GM23338 (cell line): ENCODE measurements at regions not wholly inside any gene's neighbourhood (a gene's known extent, or its start where the extent isn't known, plus 50 kb on each side); places are given as distances from the start of the nearest gene placed in this dataset.

Experiments used
- ATAC-seq: fragments of 200-7000 bp; cut with Tn5 transposase; 3 replicates; pipeline ENCODE4 v1.9.1; 2020
- DNase-seq: peaks from one replicate; pipeline ENCODE4 v3.0.0-alpha.2; 2015; ENCODE audit warnings: low spot score
- H2AFZ ChIP-seq: fragments of 200-600 bp; sonication (generic); 2 replicates; pipeline ENCODE4 v1.8.0; 2016; ENCODE audit warnings: antibody characterized with exemption, mild to moderate bottlenecking, moderate library complexity
- H3F3A ChIP-seq: fragments of 200-600 bp; sonication (generic); replicated peaks from 2 replicates; pipeline ENCODE4 v1.8.0; 2017; ENCODE audit warnings: antibody characterized with exemption, mixed run types, low read depth
- H3K27ac ChIP-seq: fragments of 200-600 bp; sonication (generic); 2 replicates; pipeline ENCODE4 v1.6.1; 2016; ENCODE audit warnings: low read depth
- H3K27me3 ChIP-seq: fragments of 200-600 bp; sonication (generic); 2 replicates; pipeline ENCODE4 v1.8.0; 2016; ENCODE audit warnings: mild to moderate bottlenecking, mixed run types, moderate library complexity; ENCODE audit not compliant: insufficient read depth
- H3K36me3 ChIP-seq: fragments of 200-600 bp; sonication (generic); 2 replicates; pipeline ENCODE4 v1.8.0; 2016; ENCODE audit warnings: mild to moderate bottlenecking; ENCODE audit not compliant: insufficient read depth
- H3K4me1 ChIP-seq: fragments of 200-600 bp; sonication (generic); 2 replicates; pipeline ENCODE4 v1.8.0; 2016; ENCODE audit warnings: mild to moderate bottlenecking, moderate library complexity; ENCODE audit not compliant: insufficient read depth
- H3K4me2 ChIP-seq: fragments of 200-600 bp; sonication (generic); 2 replicates; pipeline ENCODE4 v1.7.1; 2017; ENCODE audit warnings: mixed run types
- H3K4me3 ChIP-seq: fragments of 200-600 bp; sonication (generic); 2 replicates; pipeline ENCODE4 v1.6.1; 2016; ENCODE audit warnings: mixed run types
- H3K79me2 ChIP-seq: fragments of 200-600 bp; sonication (generic); replicated peaks from 2 replicates; pipeline ENCODE4 v1.8.0; 2017; ENCODE audit warnings: mild to moderate bottlenecking; ENCODE audit not compliant: insufficient read depth
- H3K9me2 ChIP-seq: fragments of 200-600 bp; sonication (generic); 2 replicates; pipeline ENCODE4 v1.8.0; 2017; ENCODE audit not compliant: insufficient read depth
- H4K20me1 ChIP-seq: fragments of 200-600 bp; sonication (generic); replicated peaks from 2 replicates; pipeline ENCODE4 v1.8.0; 2017; ENCODE audit warnings: mild to moderate bottlenecking; ENCODE audit not compliant: insufficient read depth
- H3K27ac Mint-ChIP-seq: 2 replicates; pipeline ENCODE4 v1.8.0; 2020; ENCODE audit warnings: inconsistent platforms, mild to moderate bottlenecking, moderate library complexity, mixed read lengths
- H3K27me3 Mint-ChIP-seq: 3 replicates; pipeline ENCODE4 v1.8.0; 2022; ENCODE audit warnings: low read depth, mild to moderate bottlenecking, moderate library complexity, mixed read lengths, inconsistent platforms; ENCODE audit not compliant: insufficient read depth, poor library complexity
- H3K36me3 Mint-ChIP-seq: 3 replicates; pipeline ENCODE4 v1.8.0; 2021; ENCODE audit warnings: low read depth, mild to moderate bottlenecking, inconsistent platforms, moderate library complexity, mixed read lengths
- H3K4me1 Mint-ChIP-seq: 3 replicates; pipeline ENCODE4 v1.8.0; 2020; ENCODE audit warnings: mild to moderate bottlenecking, inconsistent platforms, mixed read lengths
- H3K4me3 Mint-ChIP-seq: 3 replicates; pipeline ENCODE4 v1.8.0; 2021; ENCODE audit warnings: moderate library complexity, mild to moderate bottlenecking, inconsistent platforms, mixed read lengths
- H3K9me3 Mint-ChIP-seq: 3 replicates; pipeline ENCODE4 v1.8.0; 2020; ENCODE audit warnings: moderate library complexity, mild to moderate bottlenecking, inconsistent platforms, mixed read lengths
- CREB1 ChIP-seq: fragments of 250-450 bp; sonication (Bioruptor Pico); IDR thresholded peaks from 2 replicates; pipeline ENCODE4 v1.5.0; 2020; ENCODE audit warnings: low read depth, mild to moderate bottlenecking, moderate library complexity
- CTCF ChIP-seq, 2 experiments: fragments of 200-600 bp in 1 of 2; sonication (generic) in 1 of 2; conservative IDR thresholded peaks; 2 replicates each; pipeline versions ENCODE4 v1.5.1 to v1.6.1; 2016 to 2017; ENCODE audit warnings: antibody characterized with exemption in 2 of 2, low read depth in 2 of 2, mild to moderate bottlenecking in 2 of 2, moderate library complexity in 1 of 2
- ETS1 ChIP-seq: IDR thresholded peaks from 2 replicates; pipeline ENCODE4 v1.6.1; 2016; ENCODE audit warnings: antibody characterized with exemption
- EZH2 ChIP-seq: fragments of 200-600 bp; sonication (generic); IDR thresholded peaks from one replicate; pipeline ENCODE4 v1.8.0; 2017; ENCODE audit warnings: antibody characterized with exemption, mild to moderate bottlenecking, low read depth; ENCODE audit not compliant: unreplicated experiment
- EZH2phosphoT487 ChIP-seq: fragments of 200-600 bp; sonication (generic); IDR thresholded peaks from one replicate; pipeline ENCODE4 v1.8.1; 2018; ENCODE audit warnings: antibody characterized with exemption; ENCODE audit not compliant: unreplicated experiment
- JUNB ChIP-seq: IDR thresholded peaks from one replicate; pipeline ENCODE4 v1.6.1; 2016; ENCODE audit warnings: antibody characterized with exemption; ENCODE audit not compliant: unreplicated experiment
- NANOG ChIP-seq: IDR thresholded peaks from 2 replicates; pipeline ENCODE4 v1.6.1; 2016; ENCODE audit warnings: antibody characterized with exemption, borderline replicate concordance
- POLR2AphosphoS5 ChIP-seq: IDR thresholded peaks from 2 replicates; pipeline ENCODE4 v1.6.1; 2016; ENCODE audit warnings: antibody characterized with exemption, low read depth
- REST ChIP-seq: IDR thresholded peaks from one replicate; pipeline ENCODE4 v1.6.1; 2018; ENCODE audit warnings: antibody characterized with exemption; ENCODE audit not compliant: unreplicated experiment
- STAT1 ChIP-seq: IDR thresholded peaks from one replicate; pipeline ENCODE4 v1.6.1; 2016; ENCODE audit warnings: antibody characterized with exemption; ENCODE audit not compliant: unreplicated experiment
- ZNF114 ChIP-seq: fragments of 250-450 bp; sonication (Bioruptor Pico); IDR thresholded peaks from 2 replicates; pipeline ENCODE4 v1.5.0; 2020; ENCODE audit warnings: mild to moderate bottlenecking, moderate library complexity
- ZNF331 ChIP-seq: fragments of 250-450 bp; sonication (Bioruptor Pico); IDR thresholded peaks from 2 replicates; pipeline ENCODE4 v1.5.0; 2020; ENCODE audit warnings: low read depth, mild to moderate bottlenecking, moderate library complexity
- ZNF462 ChIP-seq: fragments of 250-450 bp; sonication (Bioruptor Pico); IDR thresholded peaks from 2 replicates; pipeline ENCODE4 v1.5.0; 2020; ENCODE audit warnings: mild to moderate bottlenecking, moderate library complexity

- TF ChIP-seq EZH2phosphoT487 (no peak), ETS1 (no peak), ZNF331 (CRISPR knock-in tag) (no peak), NANOG (no peak), REST (no peak), CTCF (conservative IDR thresholded peaks at IDR 0.05; ENCODE audit: low read depth in 2 of 2) (no peak), ZNF462 (CRISPR knock-in tag) (no peak), POLR2AphosphoS5 (no peak), EZH2 (no peak), CREB1 (CRISPR knock-in tag) (no peak), STAT1 (no peak), JUNB (no peak), ZNF114 (CRISPR knock-in tag) (no peak)
- no peaks in the 10 kb centered on the region for H3K9me2 ChIP-seq
- DNase-seq (no peak), ATAC-seq (no peak)
- H3K27ac ChIP-seq = no peak overlapping the region
- H3K4me1 Mint-ChIP-seq = no peaks in the 10 kb centered on the region
- H3K27ac Mint-ChIP-seq = no peak overlapping the region
- no peaks in the 10 kb centered on the region for H3K79me2 ChIP-seq
- H3K4me3 Mint-ChIP-seq = no peak overlapping the region
- H3K36me3 ChIP-seq = no peaks in the 10 kb centered on the region
- no peaks in the 10 kb centered on the region for H3K4me1 ChIP-seq
- H4K20me1 ChIP-seq = no peaks in the 10 kb centered on the region
- peaks cover 21% of the 10 kb centered on the region for H3K9me3 Mint-ChIP-seq
- peaks cover 10% of the 10 kb centered on the region for H3K27me3 Mint-ChIP-seq
- H3K4me2 ChIP-seq = no peak overlapping the region
- no peak overlapping the region for H3K4me3 ChIP-seq
- no peaks in the 10 kb centered on the region for H3F3A ChIP-seq
- H2AFZ ChIP-seq = no peak overlapping the region
- H3K36me3 Mint-ChIP-seq = peaks cover 3% of the 10 kb centered on the region; the same call in 1 of the 3 replicates
- H3K27me3 ChIP-seq = no peaks in the 10 kb centered on the region
These were observed 58.7 kb upstream of the NANOS1 start for GRCh38 chr10:118970770-118971169.
